Muscle layer of colon (tissue), 2 donors: ENCODE measurements at regions not wholly inside any gene's neighbourhood (a gene's known extent, or its start where the extent isn't known, plus 50 kb on each side); places are given as distances from the start of the nearest gene placed in this dataset.
"Not testable (repeated sequence)": the region's sequence is repeated elsewhere in the genome, so short reads cannot be mapped to it uniquely, and the experiment has no call there.

Experiments
- H3K27ac ChIP-seq: one replicate; pipeline ENCODE4 v1.7.0; 2013; ENCODE audit warnings: low read depth, mild to moderate bottlenecking, low read length, moderate library complexity
- H3K27me3 ChIP-seq, 2 donors: one replicate each; pipeline ENCODE4 v1.7.0; 2013; ENCODE audit warnings: low read length in 2 of 2, mild to moderate bottlenecking in 2 of 2; ENCODE audit not compliant: insufficient read depth in 2 of 2, control insufficient read depth in 1 of 2
- H3K36me3 ChIP-seq: one replicate; pipeline ENCODE4 v1.7.0; 2013; ENCODE audit warnings: mild to moderate bottlenecking, low read length; ENCODE audit not compliant: insufficient read depth
- H3K4me1 ChIP-seq: one replicate; pipeline ENCODE4 v1.7.0; 2013; ENCODE audit warnings: mild to moderate bottlenecking, low read length; ENCODE audit not compliant: insufficient read depth
- H3K4me3 ChIP-seq, 2 donors: one replicate each; pipeline ENCODE4 v1.7.0; 2013; ENCODE audit warnings: low read length in 2 of 2, low read depth in 1 of 2, mild to moderate bottlenecking in 1 of 2, moderate library complexity in 1 of 2
- H3K9ac ChIP-seq: one replicate; pipeline ENCODE4 v1.7.0; 2013; ENCODE audit warnings: low read length
- H3K9me3 ChIP-seq: one replicate; pipeline ENCODE4 v1.7.0; 2013; ENCODE audit warnings: mild to moderate bottlenecking, low read length
- donor health status: abdominal sarcoma.
- donor health status: Adenocarcinoma of cecum.

DNA sequence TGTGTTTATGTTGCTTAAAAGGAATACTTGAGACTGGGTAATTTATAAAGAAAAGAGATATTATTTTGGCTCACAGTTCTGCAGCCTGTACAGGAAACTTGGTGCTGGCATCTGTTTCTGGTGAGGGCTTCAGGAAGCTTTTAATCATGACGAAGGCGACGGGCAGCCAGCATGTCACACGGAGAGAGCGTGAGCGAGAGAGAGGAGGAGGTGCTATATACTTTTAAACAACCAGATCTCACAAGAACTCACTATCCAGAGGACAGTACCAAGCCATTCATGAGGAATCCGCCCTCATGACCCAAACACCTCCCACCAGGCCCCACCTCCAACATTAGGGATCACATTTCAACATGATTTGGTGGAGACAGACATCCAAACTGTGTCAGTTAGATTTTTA is 163.4 kb upstream of the TSC22D1 start:
- no peak overlapping the region for H3K9ac ChIP-seq
- no peak overlapping the region for H3K27ac ChIP-seq
- no peaks in the 10 kb centered on the region for H3K27me3 ChIP-seq
- H3K9me3 ChIP-seq, result no peaks in the 10 kb centered on the region
- H3K4me3 ChIP-seq, result no peak overlapping the region
- no peaks in the 10 kb centered on the region for H3K4me1 ChIP-seq
- H3K36me3 ChIP-seq, result no peaks in the 10 kb centered on the region

DNA sequence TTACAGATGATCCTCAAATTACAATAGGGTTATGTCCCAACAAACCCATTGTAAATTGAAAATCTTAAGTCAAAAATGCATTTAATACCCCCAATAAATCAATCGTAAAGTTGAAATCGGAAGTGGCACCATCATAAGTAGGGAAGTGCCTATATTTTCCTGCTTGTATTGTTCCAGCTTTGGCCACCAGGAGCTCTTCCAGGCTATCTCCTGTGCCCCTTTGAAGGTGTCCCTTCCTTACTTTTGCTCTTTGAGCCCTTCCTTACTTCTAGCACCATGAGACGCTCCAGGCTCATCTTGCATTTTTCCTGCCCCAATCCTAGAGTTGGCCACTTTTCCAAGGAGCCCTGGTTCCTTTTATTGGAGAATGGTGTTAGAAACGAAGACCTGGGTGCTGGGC is 163.0 kb upstream of the TSC22D1 start:
- no peak overlapping the region for H3K9ac ChIP-seq

GRCh38 chr13:44738463-44738862 is 162.3 kb upstream of the TSC22D1 start:
- Histone ChIP-seq H3K4me1 (no peaks in the 10 kb centered on the region), H3K9me3 (no peaks in the 10 kb centered on the region), H3K36me3 (no peaks in the 10 kb centered on the region), H3K27ac (no peak overlapping the region), H3K9ac (no peak overlapping the region), H3K4me3 (no peak overlapping the region), H3K27me3 (no peaks in the 10 kb centered on the region)

More for the DNA sequence above, 163.0 kb upstream of the TSC22D1 start:
- no peaks in the 10 kb centered on the region for H3K27me3 ChIP-seq
- H3K9me3 ChIP-seq, result no peaks in the 10 kb centered on the region
- H3K27ac ChIP-seq, result no peak overlapping the region
- H3K4me1 ChIP-seq, result no peaks in the 10 kb centered on the region
- no peaks in the 10 kb centered on the region for H3K36me3 ChIP-seq
- H3K4me3 ChIP-seq, result no peak overlapping the region

GRCh38 chr13:44735806-44736205 is 159.7 kb upstream of the TSC22D1 start:
- Histone ChIP-seq H3K27me3 (no peaks in the 10 kb centered on the region), H3K9me3 (no peaks in the 10 kb centered on the region), H3K36me3 (no peaks in the 10 kb centered on the region), H3K9ac (no peak overlapping the region), H3K4me1 (no peaks in the 10 kb centered on the region), H3K4me3 (no peak overlapping the region), H3K27ac (no peak overlapping the region)

DNA sequence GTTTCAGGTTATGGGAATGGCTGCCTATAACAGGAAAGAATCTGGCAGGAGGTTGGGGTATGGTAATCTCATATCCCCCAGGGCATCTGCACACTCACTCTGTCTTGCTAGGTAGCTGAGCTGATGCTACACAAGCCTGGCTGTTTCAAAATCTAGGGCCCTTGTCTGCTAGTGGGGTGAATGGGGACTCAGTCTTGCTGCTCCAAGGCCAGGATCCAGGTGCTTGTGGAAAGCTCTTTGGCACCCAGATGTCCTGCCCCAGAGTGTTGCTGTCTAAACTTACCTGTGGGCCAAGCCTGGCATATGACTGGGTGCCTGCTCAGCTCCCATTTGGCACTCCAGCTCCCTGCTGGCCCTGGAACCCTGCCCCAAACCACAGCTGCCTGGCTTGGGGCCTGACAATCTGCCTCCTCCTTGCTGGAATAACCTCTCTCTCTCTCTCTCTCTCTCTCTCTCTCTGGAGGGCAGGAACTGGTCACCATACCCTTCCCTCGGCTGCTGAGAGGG is 158.1 kb upstream of the TSC22D1 start:
- no peaks in the 10 kb centered on the region for H3K27me3 ChIP-seq

GRCh38 chr13:44732503-44733098 is 156.5 kb upstream of the TSC22D1 start:
- no peaks in the 10 kb centered on the region for H3K36me3 ChIP-seq
- no peaks in the 10 kb centered on the region for H3K4me1 ChIP-seq
- no peak overlapping the region for H3K27ac ChIP-seq
- no peaks in the 10 kb centered on the region for H3K27me3 ChIP-seq
- H3K9ac ChIP-seq, result no peak overlapping the region
- H3K4me3 ChIP-seq, result no peak overlapping the region
- H3K9me3 ChIP-seq, result no peaks in the 10 kb centered on the region

More for the DNA sequence above, 158.1 kb upstream of the TSC22D1 start:
- H3K9me3 ChIP-seq, result no peaks in the 10 kb centered on the region
- no peak overlapping the region for H3K27ac ChIP-seq
- H3K9ac ChIP-seq, result no peak overlapping the region
- no peaks in the 10 kb centered on the region for H3K36me3 ChIP-seq
- no peak overlapping the region for H3K4me3 ChIP-seq
- no peaks in the 10 kb centered on the region for H3K4me1 ChIP-seq

- no peaks in the 10 kb centered on the region for H3K4me1 ChIP-seq
- H3K9ac ChIP-seq, result no peak overlapping the region
- no peak overlapping the region for H3K27ac ChIP-seq
- no peaks in the 10 kb centered on the region for H3K36me3 ChIP-seq
- no peak overlapping the region for H3K4me3 ChIP-seq
- no peaks in the 10 kb centered on the region for H3K27me3 ChIP-seq
- no peaks in the 10 kb centered on the region for H3K9me3 ChIP-seq
Measured at GRCh38 chr13:44730851-44731250, 154.7 kb upstream of the TSC22D1 start.

- H3K27ac ChIP-seq, result no peak overlapping the region
- H3K27me3 ChIP-seq, result no peaks in the 10 kb centered on the region
- H3K9ac ChIP-seq, result no peak overlapping the region
- H3K4me3 ChIP-seq, result no peak overlapping the region
- H3K9me3 ChIP-seq, result no peaks in the 10 kb centered on the region
- H3K4me1 ChIP-seq, result no peaks in the 10 kb centered on the region
- H3K36me3 ChIP-seq, result no peaks in the 10 kb centered on the region
Measured at GRCh38 chr13:44730099-44730498, 154.0 kb upstream of the TSC22D1 start.

GRCh38 chr13:44727591-44727990 is 151.5 kb upstream of the TSC22D1 start:
- not testable (repeated sequence) for H3K27ac ChIP-seq, H3K4me1 ChIP-seq, H3K9ac ChIP-seq, H3K4me3 ChIP-seq, H3K27me3 ChIP-seq, H3K9me3 ChIP-seq, H3K36me3 ChIP-seq

DNA sequence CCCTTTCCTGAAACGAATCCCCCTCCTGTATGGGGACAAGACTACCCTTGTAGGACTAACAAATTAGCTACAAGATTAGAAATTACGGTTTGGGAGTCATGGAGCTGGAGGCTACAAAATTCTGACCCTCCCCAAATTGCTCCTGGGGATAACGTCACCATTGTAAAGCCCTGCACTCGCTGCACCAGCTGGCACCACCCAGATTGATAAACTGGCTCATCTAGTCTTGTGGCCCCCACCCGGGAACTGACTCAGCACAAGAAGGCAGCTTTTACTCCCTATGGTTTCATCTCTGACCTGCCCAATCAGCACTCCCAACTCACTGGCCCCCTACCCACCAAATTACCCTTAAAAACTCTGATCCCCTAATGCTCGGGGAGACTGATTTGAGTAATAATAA is 150.6 kb upstream of the TSC22D1 start:
- no peaks in the 10 kb centered on the region for H3K36me3 ChIP-seq
- no peaks in the 10 kb centered on the region for H3K4me1 ChIP-seq
- H3K4me3 ChIP-seq, result no peak overlapping the region
- H3K9me3 ChIP-seq, result no peaks in the 10 kb centered on the region
- H3K9ac ChIP-seq, result no peak overlapping the region
- no peaks in the 10 kb centered on the region for H3K27me3 ChIP-seq
- H3K27ac ChIP-seq, result no peak overlapping the region

DNA sequence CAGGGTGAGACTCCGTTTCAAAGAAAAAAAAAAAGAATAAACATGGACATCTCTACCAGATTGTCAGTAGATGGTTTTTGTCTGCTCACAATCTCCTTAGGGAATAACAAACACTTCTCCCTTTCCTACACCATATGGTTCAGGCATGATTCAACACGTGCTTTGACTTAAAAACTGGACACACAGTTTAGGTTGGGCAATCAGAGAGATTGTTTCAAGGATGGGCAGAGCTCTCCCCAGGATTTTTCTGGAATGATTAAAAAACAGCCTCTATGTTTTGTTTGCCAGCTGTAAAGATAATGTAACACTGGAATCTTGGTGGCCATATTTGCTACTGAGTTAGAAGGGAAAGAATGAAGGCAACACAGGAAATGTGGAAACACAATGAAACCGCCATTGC is 150.1 kb upstream of the TSC22D1 start:
- H3K27me3 ChIP-seq, result no peaks in the 10 kb centered on the region
- H3K4me3 ChIP-seq, result no peak overlapping the region
- no peak overlapping the region for H3K9ac ChIP-seq
- no peaks in the 10 kb centered on the region for H3K4me1 ChIP-seq
- no peaks in the 10 kb centered on the region for H3K9me3 ChIP-seq
- H3K36me3 ChIP-seq, result no peaks in the 10 kb centered on the region
- no peak overlapping the region for H3K27ac ChIP-seq

DNA sequence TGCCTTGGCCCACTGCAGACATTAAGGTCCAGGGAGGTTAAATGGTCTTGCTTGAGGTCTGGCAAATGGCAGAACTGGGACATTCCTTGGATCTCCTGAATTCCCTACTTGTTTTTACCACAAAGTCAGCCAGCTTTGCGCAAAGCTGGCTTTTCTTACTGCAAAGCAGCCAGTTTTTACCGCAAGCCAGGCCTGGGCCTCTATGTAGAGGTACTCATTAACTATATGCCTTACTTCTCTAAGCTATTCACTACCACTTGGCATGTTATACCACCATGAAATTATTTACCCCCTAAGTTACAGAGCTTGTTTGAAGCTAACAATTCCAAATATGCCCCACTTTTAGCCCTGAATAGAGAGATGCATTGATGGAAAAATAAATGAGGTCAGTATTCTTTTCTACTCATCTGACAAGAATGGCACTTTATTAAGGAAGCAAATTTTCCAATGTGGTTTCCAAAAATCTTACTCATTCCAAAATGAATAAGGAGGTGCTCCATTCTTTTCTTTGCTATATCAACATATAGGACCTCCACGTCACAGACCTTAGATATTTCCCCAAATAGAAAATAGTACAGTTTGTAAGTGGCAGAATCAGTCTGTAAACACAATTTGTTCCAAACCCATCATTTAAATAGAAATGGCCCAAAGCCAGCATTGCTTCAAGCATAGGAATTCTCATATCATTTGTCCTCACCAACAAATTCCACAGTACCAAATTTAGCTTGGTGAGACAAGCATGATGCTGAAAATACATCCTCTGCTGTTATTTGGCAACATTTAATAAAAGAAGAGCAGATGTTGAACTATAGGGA is 143.9 kb upstream of the TSC22D1 start:
- Histone ChIP-seq H3K27me3 (no peaks in the 10 kb centered on the region), H3K9me3 (no peaks in the 10 kb centered on the region), H3K9ac (no peak overlapping the region), H3K36me3 (no peaks in the 10 kb centered on the region), H3K27ac (no peak overlapping the region), H3K4me3 (no peak overlapping the region), H3K4me1 (peaks cover 8% of the 10 kb centered on the region)
